HEK293 (cell line): ENCODE measurements at regions not wholly inside any gene's neighbourhood (a gene's known extent, or its start where the extent isn't known, plus 50 kb on each side); places are given as distances from the start of the nearest gene placed in this dataset.

Experiments
- CTCF ChIP-seq: fragments of 450-650 bp; formaldehyde crosslinking; IDR thresholded peaks from 2 replicates; pipeline ENCODE4 v1.5.1; 2016; ENCODE audit warnings: missing biosample characterization, missing genetic modification characterization
- PRDM1 ChIP-seq: fragments of 450-650 bp; formaldehyde crosslinking; IDR thresholded peaks from 2 replicates; pipeline ENCODE4; 2016; ENCODE audit warnings: missing biosample characterization, missing genetic modification characterization
- ZNF18 ChIP-seq: fragments of 450-650 bp; formaldehyde crosslinking; IDR thresholded peaks from 2 replicates; pipeline ENCODE4 v1.5.1; 2016; ENCODE audit warnings: missing biosample characterization, missing genetic modification characterization
- ZNF202 ChIP-seq: fragments of 450-650 bp; formaldehyde crosslinking; IDR thresholded peaks from 2 replicates; pipeline ENCODE4 v1.5.1; 2016; ENCODE audit warnings: missing biosample characterization, missing genetic modification characterization, borderline replicate concordance
- ZNF214 ChIP-seq: fragments of 450-650 bp; formaldehyde crosslinking; IDR thresholded peaks from 2 replicates; pipeline ENCODE4 v1.5.1; 2017; ENCODE audit warnings: missing biosample characterization, mild to moderate bottlenecking, missing genetic modification characterization, borderline replicate concordance
- ZNF239 ChIP-seq: fragments of 450-650 bp; formaldehyde crosslinking; IDR thresholded peaks from 2 replicates; pipeline ENCODE4 v1.5.1; 2016; ENCODE audit warnings: missing biosample characterization, missing genetic modification characterization
- ZNF274 ChIP-seq, 2 experiments: fragments of 200-500 bp in 1 of 2; fragments of 450-650 bp in 1 of 2; sonication (Bioruptor generic) in 1 of 2; formaldehyde crosslinking in 1 of 2; IDR thresholded peaks; 2 replicates each; pipeline versions ENCODE4 v1.5.1 to v1.6.1; 2014 to 2016; ENCODE audit warnings: borderline replicate concordance in 1 of 2, inconsistent platforms in 1 of 2, low read length in 1 of 2, missing biosample characterization in 1 of 2, missing genetic modification characterization in 1 of 2
- ZNF660 ChIP-seq: fragments of 450-650 bp; IDR thresholded peaks from 2 replicates; pipeline ENCODE4 v1.5.1; 2018; ENCODE audit warnings: missing biosample characterization, mild to moderate bottlenecking, missing genetic modification characterization

GRCh38 chr9:73529666-73530065, 378.0 kb downstream of the ANXA1 start:
- TF ChIP-seq PRDM1 (tag by site-specific recombination) = no peak
- TF ChIP-seq CTCF = no peak
- no peak for TF ChIP-seq ZNF274 (IDR thresholded peaks at IDR 0.05; ENCODE audit: low read length)
- no peak for TF ChIP-seq ZNF274 (tag by site-specific recombination; IDR thresholded peaks at IDR 0.05; ENCODE audit: borderline replicate concordance)
- TF ChIP-seq ZNF18 (tag by site-specific recombination) = no peak
- no peak for TF ChIP-seq ZNF202
- TF ChIP-seq ZNF239 = no peak
- TF ChIP-seq ZNF660 (tag by site-specific recombination) = no peak
- no peak for TF ChIP-seq ZNF214 (tag by site-specific recombination)
